SK-N-SH (cell line): ENCODE measurements at regions not wholly inside any gene's neighbourhood (a gene's known extent, or its start where the extent isn't known, plus 50 kb on each side); places are given as distances from the start of the nearest gene placed in this dataset.

Source experiments
- CTCF ChIA-PET: fragments of 300-600, 350-600 bp; formaldehyde crosslinking; extraction: SDS; loops from one replicate; lab custom pipeline; 2021; lab: Yijun Ruan, JAX
- POLR2A ChIA-PET: fragments of 350-600 bp; sonication (Branson Sonifier 250); formaldehyde crosslinking; extraction: SDS; loops from one replicate; lab custom pipeline; 2020; ENCODE audit warnings: antibody characterized with exemption, inconsistent platforms; lab: Yijun Ruan, JAX
- DNase-seq: peaks from one replicate; pipeline ENCODE4 v3.0.0; 2012
- H2AFZ ChIP-seq: fragments of 200-600 bp; sonication (generic); 2 replicates; pipeline ENCODE4 v1.8.1; 2016; ENCODE audit warnings: antibody characterized with exemption, mild to moderate bottlenecking, low read depth
- H3F3A ChIP-seq: fragments of 200-600 bp; sonication (generic); replicated peaks from 2 replicates; pipeline ENCODE3; 2016; ENCODE audit warnings: antibody characterized with exemption, mild to moderate bottlenecking; ENCODE audit not compliant: insufficient read depth
- H3K27ac ChIP-seq, 2 experiments: fragments of 200-500 bp in 1 of 2; fragments of 200-600 bp in 1 of 2; sonication (Bioruptor generic) in 1 of 2; sonication (generic), shearing (Covaris generic) in 1 of 2; 2 replicates each; pipeline versions ENCODE4 v1.5.1 to v1.6.1; 2014 to 2016; ENCODE audit warnings: low read depth in 2 of 2, inconsistent platforms in 1 of 2, low read length in 1 of 2, mild to moderate bottlenecking in 1 of 2, mixed read lengths in 1 of 2
- H3K27me3 ChIP-seq: fragments of 200-600 bp; sonication (generic), shearing (Covaris generic); 2 replicates; pipeline ENCODE4 v1.6.1; 2016; ENCODE audit warnings: mixed run types; ENCODE audit not compliant: insufficient read depth
- H3K36me3 ChIP-seq, 2 experiments: fragments of 200-500 bp in 1 of 2; fragments of 200-600 bp in 1 of 2; sonication (Bioruptor generic) in 1 of 2; sonication (generic) in 1 of 2; replicated peaks in 1 of 2; 2 replicates each; pipeline versions ENCODE3 to v1.5.1; 2014 to 2016; ENCODE audit warnings: low read length in 1 of 2, mild to moderate bottlenecking in 1 of 2; ENCODE audit not compliant: insufficient read depth in 2 of 2, control insufficient read depth in 1 of 2
- H3K4me1 ChIP-seq, 2 experiments: fragments of 200-500 bp in 1 of 2; fragments of 200-600 bp in 1 of 2; sonication (Bioruptor generic) in 1 of 2; sonication (generic), shearing (Covaris generic) in 1 of 2; 2 replicates each; pipeline versions ENCODE4 v1.5.1 to v1.6.1; 2014 to 2016; ENCODE audit warnings: low read depth in 1 of 2, low read length in 1 of 2, mixed run types in 1 of 2; ENCODE audit not compliant: insufficient read depth in 2 of 2, control insufficient read depth in 1 of 2
- H3K4me2 ChIP-seq: fragments of 200-600 bp; sonication (generic), shearing (Covaris generic); 2 replicates; pipeline ENCODE4 v1.6.1; 2017; ENCODE audit warnings: mixed run types
- H3K4me3 ChIP-seq, 2 experiments: fragments of 200-500 bp in 1 of 2; fragments of 200-600 bp in 1 of 2; sonication (Bioruptor generic) in 1 of 2; sonication (generic), shearing (Covaris generic) in 1 of 2; 2 replicates each; pipeline versions ENCODE4 v1.5.1 to v1.8.1; 2014 to 2016; ENCODE audit warnings: low read depth in 2 of 2, inconsistent platforms in 1 of 2, low read length in 1 of 2, mild to moderate bottlenecking in 1 of 2, mixed read lengths in 1 of 2, moderate library complexity in 1 of 2
- H3K79me2 ChIP-seq: fragments of 200-600 bp; sonication (generic); 2 replicates; pipeline ENCODE4 v1.8.1; 2017; ENCODE audit warnings: mild to moderate bottlenecking; ENCODE audit not compliant: insufficient read depth
- H3K9ac ChIP-seq: fragments of 200-600 bp; sonication (generic); 2 replicates; pipeline ENCODE4 v1.6.1; 2017; ENCODE audit warnings: mixed run types
- H3K9me2 ChIP-seq: fragments of 200-600 bp; sonication (generic); 2 replicates; pipeline ENCODE4 v1.6.1; 2017; ENCODE audit warnings: mixed run types
- H3K9me3 ChIP-seq: fragments of 200-600 bp; sonication (generic); 2 replicates; pipeline ENCODE4 v1.6.1; 2017; ENCODE audit warnings: mixed run types, mild to moderate bottlenecking, moderate library complexity
- H4K20me1 ChIP-seq: fragments of 200-600 bp; sonication (generic); 2 replicates; pipeline ENCODE4 v1.6.1; 2017; ENCODE audit warnings: mild to moderate bottlenecking, mixed run types; ENCODE audit not compliant: insufficient read depth
- CHD2 ChIP-seq: fragments of 150-350 bp; IDR thresholded peaks from 2 replicates; pipeline ENCODE4 v1.6.1; 2018; ENCODE audit warnings: low read length; ENCODE audit not compliant: partially characterized antibody
- CTCF ChIP-seq: fragments of 200-600 bp; sonication (generic); IDR thresholded peaks from 2 replicates; pipeline ENCODE4 v1.6.1; 2017; ENCODE audit warnings: antibody characterized with exemption, mild to moderate bottlenecking, moderate library complexity
- ELF1 ChIP-seq: IDR thresholded peaks from 2 replicates; pipeline ENCODE4 v1.4.0; 2012
- FOXJ3 ChIP-seq: sonication (generic); formaldehyde crosslinking; IDR thresholded peaks from 2 replicates; pipeline ENCODE4 v1.5.1; 2020; ENCODE audit warnings: mild to moderate bottlenecking, missing genetic modification reagents
- FOXM1 ChIP-seq: IDR thresholded peaks from 2 replicates; pipeline ENCODE4 v1.4.0; 2012; ENCODE audit warnings: low read depth, mild to moderate bottlenecking
- GATA2 ChIP-seq: sonication (generic); formaldehyde crosslinking; IDR thresholded peaks from 2 replicates; pipeline ENCODE4 v1.5.0; 2020; ENCODE audit warnings: mild to moderate bottlenecking, missing genetic modification reagents
- IRF3 ChIP-seq: fragments of 150-350 bp; IDR thresholded peaks from 2 replicates; pipeline ENCODE4 v1.6.1; 2016; ENCODE audit warnings: mild to moderate bottlenecking, low read depth, low read length
- MXI1 ChIP-seq: IDR thresholded peaks from 2 replicates; pipeline ENCODE4 v1.6.1; 2012; ENCODE audit warnings: mild to moderate bottlenecking, low read depth, low read length, improper control_type of control experiment
- NFIC ChIP-seq: IDR thresholded peaks from 2 replicates; pipeline ENCODE4 v1.4.0; 2012; ENCODE audit warnings: borderline replicate concordance
- NRF1 ChIP-seq: IDR thresholded peaks from 2 replicates; pipeline ENCODE4 v1.6.1; 2012; ENCODE audit warnings: low read depth, mild to moderate bottlenecking, low read length
- PBX3 ChIP-seq: IDR thresholded peaks from 2 replicates; pipeline ENCODE4; 2012
- POLR2AphosphoS5 ChIP-seq: IDR thresholded peaks from 2 replicates; pipeline ENCODE4 v1.6.1; 2012; ENCODE audit warnings: low read depth, low read length
- RAD21 ChIP-seq: IDR thresholded peaks from 2 replicates; pipeline ENCODE4 v1.6.1; 2012; ENCODE audit warnings: mild to moderate bottlenecking, low read length
- REST ChIP-seq: IDR thresholded peaks from 2 replicates; pipeline ENCODE4 v1.6.1; 2012; ENCODE audit warnings: mild to moderate bottlenecking, low read depth, low read length, moderate library complexity
- SIN3A ChIP-seq: IDR thresholded peaks from 2 replicates; pipeline ENCODE4 v1.6.1; 2012; ENCODE audit warnings: low read depth, mild to moderate bottlenecking, low read length, moderate library complexity, borderline replicate concordance
- SMC3 ChIP-seq: IDR thresholded peaks from 2 replicates; pipeline ENCODE4 v1.6.1; 2012; ENCODE audit warnings: low read depth, low read length, improper control_type of control experiment
- TCF12 ChIP-seq: IDR thresholded peaks from 2 replicates; pipeline ENCODE4 v1.4.0; 2012
- TEAD4 ChIP-seq: IDR thresholded peaks from 2 replicates; pipeline ENCODE4 v1.4.0; 2012; ENCODE audit warnings: mild to moderate bottlenecking, borderline replicate concordance; ENCODE audit not compliant: insufficient read depth
- USF2 ChIP-seq: fragments of 150-350 bp; IDR thresholded peaks from 2 replicates; pipeline ENCODE4 v1.6.1; 2017; ENCODE audit warnings: antibody characterized with exemption, low read length, low read depth, borderline replicate concordance
- ZBTB33 ChIP-seq: IDR thresholded peaks from 2 replicates; pipeline ENCODE4 v1.4.0; 2012; ENCODE audit warnings: low read depth, borderline replicate concordance

- H4K20me1 ChIP-seq: no peaks in the 10 kb centered on the region
- no peak overlapping the region for H3K9ac ChIP-seq
- DNase-seq: peak; percentile 28
- H3K9me2 ChIP-seq: no peaks in the 10 kb centered on the region
- no peaks in the 10 kb centered on the region for H3K27me3 ChIP-seq
- no peak overlapping the region for H3K4me3 ChIP-seq
- ChIA-PET CTCF (interaction anchor here (0.9 to 2.6 kb wide), 5 partner anchors 10 to 63 kb away, joined by 3 to 9 read pairs (median 5); no protein-coding TSS in a partner anchor), POLR2A (interaction anchor here (0.5 kb wide), 1 partner anchor 30 kb away, joined by 3 read pairs; no protein-coding TSS in a partner anchor)
- no peaks in the 10 kb centered on the region for H3F3A ChIP-seq
- TF ChIP-seq ZBTB33 (no peak), GATA2 (CRISPR knock-in tag) (no peak), RAD21 (no peak), USF2 (no peak), SIN3A (no peak), POLR2AphosphoS5 (no peak), CHD2 (no peak), CTCF (no peak), REST (no peak), IRF3 (no peak), PBX3 (no peak), FOXM1 (no peak), NFIC (no peak), FOXJ3 (CRISPR knock-in tag) (no peak), SMC3 (no peak), ELF1 (no peak), TCF12 (no peak), NRF1 (no peak), TEAD4 (no peak), MXI1 (no peak)
- no peak overlapping the region for H3K27ac ChIP-seq
- no peak overlapping the region for H2AFZ ChIP-seq
- no peaks in the 10 kb centered on the region for H3K9me3 ChIP-seq
- H3K4me2 ChIP-seq: no peak overlapping the region
- no peaks in the 10 kb centered on the region for H3K79me2 ChIP-seq
- H3K36me3 ChIP-seq: no peaks in the 10 kb centered on the region
- peaks cover 0 to 3% of the 10 kb centered on the region in 2 experiments; a peak in 1 of 4 replicates for H3K4me1 ChIP-seq
These were observed 58.9 kb upstream of the TEX51 start for GRCh38 chr2:126839796-126840195.
